SK-N-MC (cell line): ENCODE measurements at regions not wholly inside any gene's neighbourhood (a gene's known extent, or its start where the extent isn't known, plus 50 kb on each side); places are given as distances from the start of the nearest gene placed in this dataset.

Experiments used
- DNase-seq: peaks from one replicate; pipeline ENCODE4 v3.0.0-alpha.2; 2011; ENCODE audit warnings: low read depth, low spot score
- H3K27ac ChIP-seq: fragments of 200-600 bp; sonication (generic); 2 replicates; pipeline ENCODE4 v1.5.1; 2016; ENCODE audit warnings: mixed run types
- H3K36me3 ChIP-seq: fragments of 200-600 bp; sonication (generic); 2 replicates; pipeline ENCODE4 v1.6.1; 2017; ENCODE audit warnings: antibody characterized with exemption, low read length, mixed read lengths; ENCODE audit not compliant: insufficient read depth
- H3K4me3 ChIP-seq: fragments of 200-600 bp; sonication (generic); 2 replicates; pipeline ENCODE4 v1.5.1; 2016
- H3K9ac ChIP-seq: fragments of 200-600 bp; sonication (generic); 2 replicates; pipeline ENCODE4 v1.8.0; 2017; ENCODE audit warnings: mixed run types, mixed read lengths; ENCODE audit not compliant: insufficient read length
- H3K9me3 ChIP-seq: fragments of 200-600 bp; sonication (generic); 2 replicates; pipeline ENCODE4 v1.6.1; 2017; ENCODE audit warnings: low read depth, mild to moderate bottlenecking, antibody characterized with exemption, low read length, moderate library complexity, mixed read lengths
- EZH2 ChIP-seq: fragments of 200-600 bp; sonication (generic); IDR thresholded peaks from one replicate; pipeline ENCODE4 v1.6.1; 2017; ENCODE audit warnings: antibody characterized with exemption
- FOXP2 ChIP-seq: optimal IDR thresholded peaks from 2 replicates; pipeline ENCODE3; 2011; ENCODE audit warnings: mild to moderate bottlenecking, moderate library complexity; ENCODE audit not compliant: insufficient read depth; ENCODE audit errors: extremely low read length, control extremely low read depth
- POLR2AphosphoS5 ChIP-seq: IDR thresholded peaks from 2 replicates; pipeline ENCODE4 v1.6.1; 2012; ENCODE audit warnings: mild to moderate bottlenecking, low read depth, low read length, borderline replicate concordance

- Histone ChIP-seq H3K4me3 (no peak overlapping the region), H3K27ac (no peak overlapping the region), H3K36me3 (no peaks in the 10 kb centered on the region), H3K9me3 (no peaks in the 10 kb centered on the region), H3K9ac (no peak overlapping the region)
- TF ChIP-seq FOXP2: no peak
- no peak for TF ChIP-seq EZH2
- no peak for TF ChIP-seq POLR2AphosphoS5
- no peak for DNase-seq
Measured at GRCh38 chr4:59060002-59060846, 1950.0 kb upstream of the IGFBP7 start.

GRCh38 chr4:59060895-59061294, 1950.7 kb upstream of the IGFBP7 start:
- no peak for DNase-seq
- TF ChIP-seq FOXP2: no peak
- no peak for TF ChIP-seq EZH2
- TF ChIP-seq POLR2AphosphoS5: no peak
- Histone ChIP-seq H3K27ac (no peak overlapping the region), H3K9ac (no peak overlapping the region), H3K4me3 (no peak overlapping the region), H3K36me3 (no peaks in the 10 kb centered on the region), H3K9me3 (no peaks in the 10 kb centered on the region)

GRCh38 chr4:59063015-59063720, 1953.0 kb upstream of the IGFBP7 start:
- Histone ChIP-seq H3K27ac (no peak overlapping the region), H3K9ac (no peak overlapping the region), H3K4me3 (no peak overlapping the region), H3K36me3 (no peaks in the 10 kb centered on the region), H3K9me3 (no peaks in the 10 kb centered on the region)
- TF ChIP-seq EZH2: no peak
- TF ChIP-seq FOXP2: no peak
- no peak for TF ChIP-seq POLR2AphosphoS5
- no peak for DNase-seq

- H3K27ac ChIP-seq: no peak overlapping the region
- no peak for DNase-seq
- no peak overlapping the region for H3K9ac ChIP-seq
- H3K4me3 ChIP-seq: no peak overlapping the region
- TF ChIP-seq FOXP2: no peak
- no peak for TF ChIP-seq POLR2AphosphoS5
- TF ChIP-seq EZH2: no peak
- H3K36me3 ChIP-seq: no peaks in the 10 kb centered on the region
- H3K9me3 ChIP-seq: no peaks in the 10 kb centered on the region
Measured at GRCh38 chr4:59068722-59069418, 1958.7 kb upstream of the IGFBP7 start.

- no peak for DNase-seq
- H3K9me3 ChIP-seq: no peaks in the 10 kb centered on the region
- H3K27ac ChIP-seq: no peak overlapping the region
- no peaks in the 10 kb centered on the region for H3K36me3 ChIP-seq
- H3K4me3 ChIP-seq: no peak overlapping the region
- H3K9ac ChIP-seq: no peak overlapping the region
- no peak for TF ChIP-seq FOXP2
- no peak for TF ChIP-seq EZH2
Measured at GRCh38 chr4:59086410-59086809, 1976.2 kb upstream of the IGFBP7 start.

GRCh38 chr4:59091146-59092142, 1981.3 kb upstream of the IGFBP7 start:
- TF ChIP-seq FOXP2: no peak
- TF ChIP-seq POLR2AphosphoS5: no peak
- Histone ChIP-seq H3K4me3 (no peak overlapping the region), H3K9me3 (no peaks in the 10 kb centered on the region), H3K27ac (no peak overlapping the region), H3K9ac (no peak overlapping the region), H3K36me3 (no peaks in the 10 kb centered on the region)
- no peak for DNase-seq

GRCh38 chr4:59094505-59094904, 1984.3 kb upstream of the IGFBP7 start:
- Histone ChIP-seq H3K36me3 (no peaks in the 10 kb centered on the region), H3K4me3 (no peak overlapping the region), H3K9ac (no peak overlapping the region), H3K27ac (no peak overlapping the region), H3K9me3 (no peaks in the 10 kb centered on the region)
- no peak for DNase-seq
- TF ChIP-seq FOXP2: no peak
- no peak for TF ChIP-seq POLR2AphosphoS5
- no peak for TF ChIP-seq EZH2

- Histone ChIP-seq H3K36me3 (no peaks in the 10 kb centered on the region), H3K27ac (no peak overlapping the region), H3K9me3 (no peaks in the 10 kb centered on the region), H3K4me3 (no peak overlapping the region), H3K9ac (no peak overlapping the region)
- no peak for DNase-seq
- TF ChIP-seq EZH2: no peak
- TF ChIP-seq FOXP2: no peak
- TF ChIP-seq POLR2AphosphoS5: no peak
Measured at GRCh38 chr4:59102311-59102710, 1992.1 kb upstream of the IGFBP7 start.
